Activated gamma-delta T cell treated with anti-CD3 and anti-CD28 coated beads, Interleukin-2, amount 50 U/mL, for 16 hours (primary cell): ENCODE measurements at regions not wholly inside any gene's neighbourhood (a gene's known extent, or its start where the extent isn't known, plus 50 kb on each side); places are given as distances from the start of the nearest gene placed in this dataset.

ENCODE experiments used
- DNase-seq: peaks from one replicate; pipeline ENCODE4 v3.0.0-alpha.2; 2020; ENCODE audit warnings: low read depth

DNA sequence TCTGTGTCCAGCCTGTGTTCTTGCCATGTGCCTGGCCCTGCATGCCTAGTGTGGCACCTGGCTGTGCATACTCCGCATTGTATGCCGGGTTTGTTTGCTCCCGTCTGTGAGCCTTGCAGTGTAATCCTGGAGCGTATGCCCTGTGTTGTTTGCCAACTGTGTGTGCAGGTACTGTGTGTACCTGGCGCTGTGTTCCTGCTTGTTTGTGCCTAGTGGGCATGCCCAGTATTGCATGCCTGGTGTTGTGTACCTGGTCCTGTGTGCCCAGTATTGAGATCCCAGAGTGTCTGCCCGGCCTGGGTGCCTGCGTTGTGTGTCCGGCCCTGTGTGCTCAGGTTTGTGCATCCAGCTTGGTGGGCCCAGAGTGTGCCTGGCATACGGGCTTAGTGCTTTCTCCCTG lies 54.5 kb upstream of the CHRNA7 start:
- no peak for DNase-seq

DNA sequence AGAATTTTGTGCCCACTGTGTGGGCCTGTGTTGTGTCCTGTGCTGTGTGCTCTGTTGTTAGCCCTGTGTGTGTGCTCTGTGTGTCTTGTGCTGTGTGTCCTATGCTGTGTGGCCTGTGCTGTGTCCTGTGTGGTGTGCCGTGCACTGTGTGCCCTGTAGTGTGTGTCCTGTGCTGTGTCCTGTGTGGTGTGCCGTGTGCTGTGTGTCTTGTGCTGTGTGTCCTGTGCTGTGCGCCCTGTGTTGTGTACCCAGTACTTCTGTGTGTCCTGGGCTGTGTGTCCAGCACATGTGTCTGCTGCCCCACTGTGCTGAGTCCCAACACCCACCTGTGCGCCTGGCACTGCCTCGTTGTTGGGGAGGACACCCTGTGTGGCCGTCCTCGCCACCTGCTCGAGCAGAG lies 53.2 kb upstream of the CHRNA7 start:
- no peak for DNase-seq

DNA sequence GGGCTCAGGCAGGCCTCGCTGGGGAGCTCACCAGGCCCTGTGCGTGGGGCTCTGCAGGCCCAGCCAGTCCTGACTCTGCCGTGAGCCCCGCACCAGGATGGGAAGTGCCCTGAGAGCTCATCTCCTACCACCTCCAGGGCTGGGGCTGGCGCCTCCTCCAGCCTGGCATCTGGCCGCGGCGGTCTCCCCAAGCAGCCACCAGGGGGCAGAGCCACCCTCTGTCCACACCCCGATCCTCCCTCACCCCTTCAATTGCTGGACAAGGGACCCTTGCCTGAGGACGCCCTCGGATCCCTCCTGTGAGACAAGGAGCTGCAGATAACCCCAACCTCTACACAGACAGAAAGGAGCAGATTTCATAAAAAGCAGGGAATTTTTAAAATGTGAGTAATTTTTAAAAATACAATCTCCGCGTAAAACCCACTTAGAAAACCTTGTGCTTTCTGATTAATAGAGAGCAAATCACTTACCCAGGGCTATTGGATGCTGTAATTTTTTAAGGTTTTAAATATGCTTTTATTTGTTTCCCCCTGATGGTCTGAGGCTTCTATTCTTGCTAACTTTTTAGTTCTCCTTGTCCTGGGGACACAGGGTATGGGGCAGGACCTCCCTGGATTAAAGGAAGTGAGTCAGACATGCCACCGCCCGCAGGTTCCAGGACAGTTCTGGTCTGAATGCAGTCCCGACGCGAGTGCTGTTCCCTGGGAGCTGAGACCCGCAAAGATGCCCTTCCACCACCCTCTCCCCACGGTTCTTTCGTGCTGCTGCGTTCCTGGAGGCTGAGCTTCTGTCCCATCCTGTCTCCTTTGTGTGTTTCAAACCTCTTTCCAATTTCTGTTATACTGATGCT lies 52.3 kb upstream of the CHRNA7 start:
- DNase-seq, result peak; percentile 31
